COR-L47 (cell line): ENCODE measurements at regions not wholly inside any gene's neighbourhood (a gene's known extent, or its start where the extent isn't known, plus 50 kb on each side); places are given as distances from the start of the nearest gene placed in this dataset.
"Not testable (repeated sequence)": the region's sequence is repeated elsewhere in the genome, so short reads cannot be mapped to it uniquely, and the experiment has no call there.

Experiments
- DNase-seq: peaks from one replicate; lab custom pipeline; 2025; lab: John Stamatoyannopoulos, UW

GRCh38 chr11:67940440-67940839, 63.5 kb downstream of the UNC93B1 start:
- not testable (repeated sequence) for DNase-seq

GRCh38 chr11:67938964-67939363, 64.9 kb downstream of the UNC93B1 start:
- not testable (repeated sequence) for DNase-seq

- not testable (repeated sequence) for DNase-seq
Measured at GRCh38 chr11:67938371-67938770, 65.5 kb downstream of the UNC93B1 start.

GRCh38 chr11:67923565-67923964, 80.3 kb downstream of the UNC93B1 start:
- not testable (repeated sequence) for DNase-seq

GRCh38 chr11:67920546-67920945, 83.4 kb downstream of the UNC93B1 start:
- not testable (repeated sequence) for DNase-seq

GRCh38 chr11:67912184-67912583, 91.7 kb downstream of the UNC93B1 start:
- DNase-seq = not testable (repeated sequence)

- not testable (repeated sequence) for DNase-seq
Measured at GRCh38 chr11:67911211-67911610, 92.7 kb downstream of the UNC93B1 start.

- DNase-seq = not testable (repeated sequence)
Measured at GRCh38 chr11:67910803-67911202, 93.1 kb downstream of the UNC93B1 start.

- not testable (repeated sequence) for DNase-seq
Measured at GRCh38 chr11:67906969-67907368, 96.9 kb downstream of the UNC93B1 start.

GRCh38 chr11:67899462-67899861, 104.4 kb downstream of the UNC93B1 start:
- not testable (repeated sequence) for DNase-seq

GRCh38 chr11:67893487-67893886, 110.4 kb downstream of the UNC93B1 start:
- DNase-seq = not testable (repeated sequence)

GRCh38 chr11:67889646-67890045, 114.3 kb downstream of the UNC93B1 start:
- not testable (repeated sequence) for DNase-seq

- DNase-seq = not testable (repeated sequence)
Measured at GRCh38 chr11:67888056-67888455, 115.8 kb downstream of the UNC93B1 start.

GRCh38 chr11:67886672-67887071, 117.2 kb downstream of the UNC93B1 start:
- not testable (repeated sequence) for DNase-seq

- DNase-seq = not testable (repeated sequence)
Measured at GRCh38 chr11:67886207-67886606, 117.7 kb downstream of the UNC93B1 start.

- DNase-seq = not testable (repeated sequence)
Measured at GRCh38 chr11:67885574-67885973, 118.3 kb downstream of the UNC93B1 start.

- not testable (repeated sequence) for DNase-seq
Measured at GRCh38 chr11:67884761-67885558, 118.9 kb downstream of the UNC93B1 start.

- DNase-seq = not testable (repeated sequence)
Measured at GRCh38 chr11:67884073-67884757, 119.7 kb downstream of the UNC93B1 start.

- DNase-seq = not testable (repeated sequence)
Measured at GRCh38 chr11:67882304-67882703, 121.6 kb downstream of the UNC93B1 start.

- not testable (repeated sequence) for DNase-seq
Measured at GRCh38 chr11:67881836-67882235, 122.1 kb downstream of the UNC93B1 start.

- not testable (repeated sequence) for DNase-seq
Measured at GRCh38 chr11:67880594-67881196, 123.2 kb downstream of the UNC93B1 start.

GRCh38 chr11:67878666-67879065, 125.2 kb downstream of the UNC93B1 start:
- DNase-seq = not testable (repeated sequence)
